ENCODE measurements at regions not wholly inside any gene's neighbourhood (a gene's known extent, or its start where the extent isn't known, plus 50 kb on each side); places are given as distances from the start of the nearest gene placed in this dataset.

- no peak for TF ChIP-seq CTCF (IDR thresholded peaks at IDR 0.05; ENCODE audit: insufficient read depth, low read depth, low read length, missing control alignments)
- H3K4me3 ChIP-seq (ENCODE audit: low read depth, low read length): no peak overlapping the region
- DNase-seq (ENCODE audit: low read depth): no peak
Observed at GRCh38 chr1:55552636-55553035, 337.5 kb upstream of the USP24 start.

DNA sequence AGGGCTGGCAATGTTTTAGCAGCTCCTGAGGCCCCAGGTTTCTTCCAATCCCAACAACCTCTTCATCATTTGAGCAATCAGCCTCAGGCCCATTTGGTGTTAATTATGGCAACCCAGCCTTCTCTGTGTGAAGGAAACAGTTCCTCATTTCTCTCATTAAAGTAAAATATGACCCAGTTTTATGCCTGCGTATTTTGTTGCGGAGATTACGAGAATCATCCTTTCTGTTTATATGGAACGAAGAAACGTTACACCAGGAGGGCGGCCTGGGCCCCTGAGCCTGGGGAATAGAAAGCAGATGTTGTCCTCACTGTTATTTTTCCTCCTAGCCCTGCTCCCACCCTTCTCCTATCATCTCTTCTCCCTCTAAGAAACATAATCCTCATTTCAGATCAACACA, 332.2 kb upstream of the USP24 start:
- TF ChIP-seq CTCF (IDR thresholded peaks at IDR 0.05; ENCODE audit: insufficient read depth, low read depth, low read length, missing control alignments): no peak
- H3K4me3 ChIP-seq (ENCODE audit: low read depth, low read length): no peak overlapping the region
- no peak for DNase-seq (ENCODE audit: low read depth)

DNA sequence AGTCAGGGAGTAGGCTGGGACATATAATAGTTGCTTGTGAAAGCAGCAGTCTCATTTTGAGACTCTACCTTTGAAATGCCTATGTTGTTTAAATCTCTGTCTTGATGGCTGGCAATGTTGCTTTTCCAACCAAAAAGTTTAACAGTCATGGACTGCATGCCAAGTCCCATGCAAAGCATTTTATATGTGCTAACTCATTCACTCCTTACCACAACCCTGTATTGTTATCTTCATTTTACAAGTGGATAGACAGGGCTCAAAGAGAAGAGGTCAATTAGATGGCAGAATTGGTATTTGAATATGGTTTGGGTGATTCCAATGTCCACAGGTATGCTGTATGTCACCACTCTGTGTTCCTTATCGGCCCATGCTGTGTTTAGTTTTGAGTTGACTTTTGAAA, 331.4 kb upstream of the USP24 start:
- no peak for TF ChIP-seq CTCF (IDR thresholded peaks at IDR 0.05; ENCODE audit: insufficient read depth, low read depth, low read length, missing control alignments)
- DNase-seq (ENCODE audit: low read depth): no peak
- no peak overlapping the region for H3K4me3 ChIP-seq (ENCODE audit: low read depth, low read length)

DNA sequence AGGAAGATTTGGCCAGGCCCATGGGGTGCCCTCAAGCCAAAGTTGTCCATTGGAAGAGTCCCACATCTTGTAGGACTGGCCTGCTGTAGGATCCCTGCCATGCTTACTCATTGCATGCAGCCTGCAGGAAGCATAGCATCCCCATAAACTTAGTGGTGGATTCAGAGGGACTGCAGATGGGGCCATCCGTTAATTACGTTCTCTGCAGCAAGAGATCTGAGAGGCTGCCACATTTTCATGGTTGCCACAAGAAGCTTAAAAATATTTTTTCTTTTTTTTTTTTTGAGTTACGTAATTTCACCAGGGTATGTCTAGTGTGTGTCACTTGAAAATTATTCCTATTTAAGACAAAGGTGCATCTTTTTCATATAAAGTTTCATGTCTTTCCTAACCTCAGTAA, 329.7 kb upstream of the USP24 start:
- DNase-seq (ENCODE audit: low read depth): no peak
- H3K4me3 ChIP-seq (ENCODE audit: low read depth, low read length): no peak overlapping the region
- TF ChIP-seq CTCF (IDR thresholded peaks at IDR 0.05; ENCODE audit: insufficient read depth, low read depth, low read length, missing control alignments): no peak

GRCh38 chr1:55542901-55543504, 327.8 kb upstream of the USP24 start:
- no peak for TF ChIP-seq CTCF (IDR thresholded peaks at IDR 0.05; ENCODE audit: insufficient read depth, low read depth, low read length, missing control alignments)
- H3K4me3 ChIP-seq (ENCODE audit: low read depth, low read length): no peak overlapping the region
- no peak for DNase-seq (ENCODE audit: low read depth)

DNA sequence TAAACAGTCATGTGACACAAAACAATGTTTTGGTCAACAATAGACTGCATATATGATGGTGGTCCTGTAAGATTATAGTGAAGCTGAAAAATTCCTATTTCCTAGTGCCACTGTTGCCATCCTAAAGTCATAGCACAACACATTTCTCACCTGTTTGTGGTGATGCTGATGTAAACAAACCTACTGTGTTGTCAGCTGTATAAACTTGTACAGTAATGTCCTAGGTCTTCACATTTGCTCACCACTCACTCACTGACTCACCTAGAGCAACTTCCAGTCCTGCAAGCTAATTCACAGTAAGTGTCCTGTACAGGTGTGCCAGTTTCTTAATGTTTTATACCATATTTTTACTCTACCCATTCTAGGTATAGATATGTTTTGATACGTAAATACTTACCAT, 326.1 kb upstream of the USP24 start:
- TF ChIP-seq CTCF (IDR thresholded peaks at IDR 0.05; ENCODE audit: insufficient read depth, low read depth, low read length, missing control alignments): no peak
- no peak for DNase-seq (ENCODE audit: low read depth)

More for the DNA sequence above, 326.1 kb upstream of the USP24 start:
- H3K4me3 ChIP-seq (ENCODE audit: low read depth, low read length): no peak overlapping the region
